ENCODE measurements at regions not wholly inside any gene's neighbourhood (a gene's known extent, or its start where the extent isn't known, plus 50 kb on each side); places are given as distances from the start of the nearest gene placed in this dataset.

DNA sequence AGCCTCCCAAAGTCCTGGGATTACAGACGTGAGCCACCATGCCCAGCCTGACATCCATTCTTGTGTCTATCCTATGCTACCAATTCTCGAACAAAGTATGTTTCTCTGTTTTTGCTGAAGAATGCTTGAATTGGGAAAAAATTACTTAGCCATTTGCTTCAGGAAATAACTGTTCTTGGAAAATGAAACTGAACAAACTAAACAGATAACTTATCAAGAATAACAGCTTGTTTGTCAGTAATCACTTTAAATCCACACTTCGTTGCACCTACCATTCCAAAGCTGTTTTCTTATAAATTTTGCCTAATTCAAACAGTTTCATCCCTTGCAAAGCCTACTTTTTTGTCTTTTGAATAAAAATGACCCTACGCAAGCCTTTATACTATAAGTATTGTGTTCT, 672.9 kb downstream of the SUCLG1 start:
- Histone ChIP-seq H3K27me3 (no peaks in the 10 kb centered on the region), H3K4me1 (ENCODE audit: low read depth) (no peaks in the 10 kb centered on the region), H3K36me3 (no peaks in the 10 kb centered on the region), H3K4me3 (no peak overlapping the region), H3K9me3 (ENCODE audit: low read depth) (no peaks in the 10 kb centered on the region), H3K27ac (no peak overlapping the region)
- no peak for DNase-seq (ENCODE audit: low read depth in 1 of 2, low spot score in 1 of 2)
- TF ChIP-seq, protein P1, sequence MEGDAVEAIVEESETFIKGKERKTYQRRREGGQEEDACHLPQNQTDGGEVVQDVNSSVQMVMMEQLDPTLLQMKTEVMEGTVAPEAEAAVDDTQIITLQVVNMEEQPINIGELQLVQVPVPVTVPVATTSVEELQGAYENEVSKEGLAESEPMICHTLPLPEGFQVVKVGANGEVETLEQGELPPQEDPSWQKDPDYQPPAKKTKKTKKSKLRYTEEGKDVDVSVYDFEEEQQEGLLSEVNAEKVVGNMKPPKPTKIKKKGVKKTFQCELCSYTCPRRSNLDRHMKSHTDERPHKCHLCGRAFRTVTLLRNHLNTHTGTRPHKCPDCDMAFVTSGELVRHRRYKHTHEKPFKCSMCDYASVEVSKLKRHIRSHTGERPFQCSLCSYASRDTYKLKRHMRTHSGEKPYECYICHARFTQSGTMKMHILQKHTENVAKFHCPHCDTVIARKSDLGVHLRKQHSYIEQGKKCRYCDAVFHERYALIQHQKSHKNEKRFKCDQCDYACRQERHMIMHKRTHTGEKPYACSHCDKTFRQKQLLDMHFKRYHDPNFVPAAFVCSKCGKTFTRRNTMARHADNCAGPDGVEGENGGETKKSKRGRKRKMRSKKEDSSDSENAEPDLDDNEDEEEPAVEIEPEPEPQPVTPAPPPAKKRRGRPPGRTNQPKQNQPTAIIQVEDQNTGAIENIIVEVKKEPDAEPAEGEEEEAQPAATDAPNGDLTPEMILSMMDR (IDR thresholded peaks at IDR 0.05; ENCODE audit: low read depth, low read length), result no peak

DNA sequence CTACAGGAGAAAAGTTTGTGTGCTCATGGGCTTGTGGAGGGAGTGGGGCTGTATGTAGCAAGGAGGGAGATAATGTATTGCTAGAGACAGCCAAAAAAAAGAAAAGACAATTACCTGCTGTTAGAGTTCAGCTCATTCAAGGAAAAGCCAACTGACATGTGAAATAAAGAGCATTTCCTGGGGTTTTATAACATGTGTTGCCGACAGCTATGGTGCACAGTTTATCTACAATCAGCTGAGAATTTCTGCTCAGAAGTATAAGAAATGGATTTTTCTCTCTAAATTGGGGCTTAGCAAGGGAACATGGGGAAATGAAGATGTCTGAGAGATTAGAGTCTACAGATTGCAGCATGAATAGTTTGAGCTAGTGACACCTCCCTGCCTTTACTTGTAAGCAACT, 674.1 kb downstream of the SUCLG1 start:
- no peaks in the 10 kb centered on the region for H3K36me3 ChIP-seq
- H3K9me3 ChIP-seq (ENCODE audit: low read depth), result no peaks in the 10 kb centered on the region
- no peaks in the 10 kb centered on the region for H3K4me1 ChIP-seq (ENCODE audit: low read depth)
- H3K4me3 ChIP-seq, result no peak overlapping the region
- TF ChIP-seq, protein P1 (IDR thresholded peaks at IDR 0.05; ENCODE audit: low read depth, low read length), result no peak
- no peak overlapping the region for H3K27ac ChIP-seq
- DNase-seq (ENCODE audit: low read depth in 1 of 2, low spot score in 1 of 2), result no peak
- H3K27me3 ChIP-seq, result no peaks in the 10 kb centered on the region

DNA sequence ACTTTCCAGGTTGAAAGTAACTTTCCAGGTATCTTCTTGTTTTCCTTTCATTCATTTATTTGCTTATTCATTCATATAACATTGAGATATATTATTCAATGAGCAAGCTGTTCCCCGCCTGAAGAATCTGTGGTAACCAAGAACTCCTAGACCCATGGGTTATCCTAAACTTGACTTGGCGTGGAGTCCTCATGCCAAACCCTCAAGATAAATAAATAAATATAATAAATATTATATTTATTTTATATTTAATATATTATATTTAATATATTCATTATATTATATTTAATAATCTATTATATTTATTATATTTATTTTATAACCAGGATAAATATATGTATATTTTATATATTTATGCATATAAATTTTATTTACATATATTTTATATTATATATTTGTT, 674.8 kb downstream of the SUCLG1 start:
- no peak overlapping the region for H3K27ac ChIP-seq
- H3K27me3 ChIP-seq, result no peaks in the 10 kb centered on the region
- no peaks in the 10 kb centered on the region for H3K36me3 ChIP-seq
- TF ChIP-seq, protein P1 (IDR thresholded peaks at IDR 0.05; ENCODE audit: low read depth, low read length), result no peak
- no peak for DNase-seq (ENCODE audit: low read depth in 1 of 2, low spot score in 1 of 2)
- H3K4me3 ChIP-seq, result no peak overlapping the region
- no peaks in the 10 kb centered on the region for H3K4me1 ChIP-seq (ENCODE audit: low read depth)
- no peaks in the 10 kb centered on the region for H3K9me3 ChIP-seq (ENCODE audit: low read depth)

DNA sequence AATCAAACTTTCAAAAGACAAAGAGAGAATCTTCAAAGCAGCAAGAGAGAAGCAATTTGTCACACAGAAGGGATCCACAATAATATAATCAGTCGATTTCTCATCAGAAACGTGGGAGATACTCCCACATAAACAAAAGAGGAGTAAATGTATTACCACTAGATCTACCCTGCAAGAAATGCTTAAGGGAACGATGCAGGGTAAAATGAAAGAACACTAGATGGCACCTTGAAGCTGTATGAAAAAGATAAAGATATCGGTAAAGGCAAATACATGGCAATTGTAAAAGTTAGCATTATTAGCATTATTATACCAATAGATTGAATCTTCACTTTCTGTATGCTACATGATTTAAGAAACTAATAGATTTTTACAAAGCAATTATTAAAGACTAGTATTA, 677.0 kb downstream of the SUCLG1 start:
- Histone ChIP-seq H3K9me3 (ENCODE audit: low read depth) (no peaks in the 10 kb centered on the region), H3K27ac (no peak overlapping the region), H3K4me1 (ENCODE audit: low read depth) (no peaks in the 10 kb centered on the region), H3K27me3 (no peaks in the 10 kb centered on the region), H3K36me3 (no peaks in the 10 kb centered on the region), H3K4me3 (no peak overlapping the region)
- TF ChIP-seq, protein P1 (IDR thresholded peaks at IDR 0.05; ENCODE audit: low read depth, low read length), result no peak
- DNase-seq (ENCODE audit: low read depth in 1 of 2, low spot score in 1 of 2), result no peak

DNA sequence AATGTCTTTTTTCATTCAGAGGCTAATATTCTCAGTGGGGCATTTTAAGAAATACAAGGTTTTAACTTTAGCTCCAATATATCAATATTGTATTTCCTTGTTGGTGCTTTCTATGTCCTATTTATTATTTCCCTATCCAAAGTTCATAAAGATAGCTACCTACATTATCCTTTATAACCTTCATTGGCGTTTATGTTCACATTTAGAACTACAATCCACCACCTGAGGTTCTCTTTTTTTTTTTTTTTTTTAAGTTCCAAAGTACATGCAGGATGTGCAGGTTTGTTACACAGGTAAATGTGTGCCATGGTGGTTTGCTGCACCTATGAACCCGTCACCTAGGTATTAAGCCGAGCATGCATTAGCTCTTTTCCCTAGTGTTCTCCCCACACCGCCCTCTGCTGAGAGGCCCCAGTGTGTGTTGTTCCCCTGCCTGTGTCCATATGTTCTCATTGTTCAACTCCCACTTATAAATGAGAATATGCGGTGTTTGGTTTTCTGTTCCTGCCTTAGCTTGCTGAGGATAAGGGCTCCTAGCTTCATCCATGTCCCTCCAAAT, 694.6 kb downstream of the SUCLG1 start:
- no peak overlapping the region for H3K27ac ChIP-seq
- H3K9me3 ChIP-seq (ENCODE audit: low read depth), result no peaks in the 10 kb centered on the region
- H3K4me3 ChIP-seq, result no peak overlapping the region
- H3K27me3 ChIP-seq, result no peaks in the 10 kb centered on the region
- no peak for DNase-seq (ENCODE audit: low read depth in 1 of 2, low spot score in 1 of 2)
- H3K4me1 ChIP-seq (ENCODE audit: low read depth), result no peaks in the 10 kb centered on the region
- H3K36me3 ChIP-seq, result no peaks in the 10 kb centered on the region
- TF ChIP-seq, protein P1 (IDR thresholded peaks at IDR 0.05; ENCODE audit: low read depth, low read length), result no peak

DNA sequence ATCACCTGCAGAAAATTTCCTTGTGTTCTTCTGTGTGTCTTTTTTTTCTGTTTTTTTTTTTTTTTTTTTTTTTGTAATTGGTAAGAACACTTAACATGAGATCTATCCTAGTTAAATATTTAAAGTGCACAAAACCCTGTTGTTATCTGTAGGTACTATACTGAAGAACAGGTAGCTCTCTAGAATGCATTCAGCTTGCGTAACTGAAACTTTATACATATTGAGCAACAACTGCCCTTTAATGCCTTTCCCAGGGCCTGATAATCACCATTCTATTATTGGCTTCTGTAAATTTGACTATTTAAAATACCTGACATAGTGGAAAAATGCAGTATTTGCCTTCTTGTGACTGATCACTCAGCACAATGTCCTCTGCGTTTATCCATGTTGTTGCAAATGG, 701.8 kb downstream of the SUCLG1 start:
- Histone ChIP-seq H3K36me3 (no peaks in the 10 kb centered on the region), H3K4me3 (no peak overlapping the region), H3K27me3 (no peaks in the 10 kb centered on the region), H3K9me3 (ENCODE audit: low read depth) (no peaks in the 10 kb centered on the region), H3K4me1 (ENCODE audit: low read depth) (peaks cover 16% of the 10 kb centered on the region), H3K27ac (no peak overlapping the region)
- TF ChIP-seq, protein P1 (IDR thresholded peaks at IDR 0.05; ENCODE audit: low read depth, low read length), result no peak
- no peak for DNase-seq (ENCODE audit: low read depth in 1 of 2, low spot score in 1 of 2)

Measured in cardiac muscle cell (in vitro differentiated cells and primary cell).